Neural cell (in vitro differentiated cells): ENCODE measurements at regions not wholly inside any gene's neighbourhood (a gene's known extent, or its start where the extent isn't known, plus 50 kb on each side); places are given as distances from the start of the nearest gene placed in this dataset.

Experiments
- CTCF ChIP-seq: fragments of 450-650 bp; IDR thresholded peaks from 2 replicates; pipeline ENCODE4 v1.5.1; 2014; ENCODE audit warnings: antibody characterized with exemption, mild to moderate bottlenecking, moderate library complexity; ENCODE audit not compliant: poor library complexity, severe bottlenecking
- EP300 ChIP-seq: fragments of 450-650 bp; conservative IDR thresholded peaks from 2 replicates; pipeline ENCODE4 v1.6.1; 2014; ENCODE audit warnings: antibody characterized with exemption, mild to moderate bottlenecking, moderate library complexity; ENCODE audit not compliant: poor library complexity, severe bottlenecking
- EZH2 ChIP-seq: fragments of 200-600, 300-800 bp; shearing (Covaris generic), sonication (generic); IDR thresholded peaks from 2 replicates; pipeline ENCODE4 v1.6.1; 2014; ENCODE audit warnings: antibody characterized with exemption, low read length, borderline replicate concordance, mild to moderate bottlenecking; ENCODE audit not compliant: insufficient read depth, poor library complexity, severe bottlenecking
- MXI1 ChIP-seq: fragments of 450-650 bp; conservative IDR thresholded peaks from 2 replicates; pipeline ENCODE4 v1.6.1; 2014; ENCODE audit warnings: antibody characterized with exemption, mild to moderate bottlenecking; ENCODE audit not compliant: poor library complexity, severe bottlenecking
- POLR2AphosphoS5 ChIP-seq: IDR thresholded peaks from 2 replicates; pipeline ENCODE4 v1.6.1; 2012
- RAD21 ChIP-seq: fragments of 450-650 bp; conservative IDR thresholded peaks from 2 replicates; pipeline ENCODE4 v1.6.1; 2014; ENCODE audit warnings: antibody characterized with exemption, mild to moderate bottlenecking, moderate library complexity
- REST ChIP-seq: IDR thresholded peaks from 2 replicates; pipeline ENCODE4 v1.6.1; 2012; ENCODE audit warnings: borderline replicate concordance
- SMC3 ChIP-seq: fragments of 450-650 bp; conservative IDR thresholded peaks from 2 replicates; pipeline ENCODE4 v1.6.1; 2014; ENCODE audit warnings: antibody characterized with exemption, mild to moderate bottlenecking, moderate library complexity; ENCODE audit not compliant: poor library complexity

- TF ChIP-seq POLR2AphosphoS5 (no peak), CTCF (no peak), RAD21 (no peak), SMC3 (no peak), MXI1 (no peak), EP300 (no peak), EZH2 (no peak), REST (no peak)
These were observed 103.1 kb downstream of the IER5 start for GRCh38 chr1:181191494-181192040.
